ENCODE measurements at regions not wholly inside any gene's neighbourhood (a gene's known extent, or its start where the extent isn't known, plus 50 kb on each side); places are given as distances from the start of the nearest gene placed in this dataset.

- TF ChIP-seq TAF1 (IDR thresholded peaks at IDR 0.05; ENCODE audit: borderline replicate concordance, insufficient read depth, low read length) (no peak), POLR2AphosphoS5 (IDR thresholded peaks at IDR 0.05; ENCODE audit: low read depth, low read length) (no peak), SIN3A (IDR thresholded peaks at IDR 0.05; ENCODE audit: borderline replicate concordance, insufficient read depth, low read length) (no peak), REST (IDR thresholded peaks at IDR 0.05; ENCODE audit: insufficient read depth in 1 of 2, low read depth in 2 of 2, low read length in 2 of 2) (no peak), FOXP2 (optimal IDR thresholded peaks at IDR 0.05; ENCODE audit: borderline replicate concordance, extremely low read depth, extremely low read length, insufficient read depth) (no peak)
Measured at GRCh38 chr2:19689646-19690168, 212.1 kb downstream of the TTC32 start.

Measured in PFSK-1 (cell line).